Stimulated activated CD8-positive, alpha-beta memory T cell treated with anti-CD3 and anti-CD28 coated beads, Interleukin-15, amount 100 ng/mL, for 24 hours (primary cell): ENCODE measurements at regions not wholly inside any gene's neighbourhood (a gene's known extent, or its start where the extent isn't known, plus 50 kb on each side); places are given as distances from the start of the nearest gene placed in this dataset.

Experiments used
- DNase-seq: peaks from one replicate; pipeline ENCODE4 v3.0.0-alpha.2; 2020; ENCODE audit warnings: low read depth

DNA sequence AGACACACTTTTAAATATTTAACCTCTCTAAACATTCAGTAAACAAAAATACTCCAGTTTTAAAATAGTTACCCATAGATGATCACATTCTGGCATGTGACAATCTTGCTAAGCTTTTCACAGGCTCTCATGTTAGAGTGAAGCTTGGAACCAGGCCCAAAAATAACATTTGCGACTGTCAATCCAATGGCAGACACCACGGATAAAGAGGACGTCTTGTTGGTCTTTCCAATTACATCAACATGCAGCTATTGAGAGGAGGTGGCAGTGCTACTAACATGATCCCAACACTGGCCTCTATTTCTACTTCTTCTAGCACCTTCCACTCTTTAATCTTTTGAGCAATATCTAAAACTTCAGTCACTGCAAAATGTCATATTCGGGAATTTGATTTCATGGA is 970.8 kb upstream of the TENM3 start:
- no peak for DNase-seq

DNA sequence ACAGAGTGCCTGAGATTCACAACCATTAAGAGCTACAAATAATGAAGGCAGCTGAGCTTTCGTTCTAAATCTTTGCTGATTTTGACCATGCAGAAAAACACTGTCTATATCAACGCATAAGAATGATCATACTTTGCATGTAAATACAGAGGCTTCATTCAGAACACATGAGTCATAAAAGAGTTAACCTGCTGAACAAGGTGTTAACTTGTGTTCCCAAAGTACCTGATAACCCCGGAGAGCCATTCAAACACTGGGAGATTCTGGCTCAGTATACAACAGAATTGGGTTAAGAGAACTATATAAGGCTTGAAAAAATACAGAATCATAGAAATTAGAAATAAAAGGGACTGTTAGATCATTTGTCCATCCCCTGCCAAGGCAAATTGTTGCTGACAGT is 964.3 kb upstream of the TENM3 start:
- no peak for DNase-seq

DNA sequence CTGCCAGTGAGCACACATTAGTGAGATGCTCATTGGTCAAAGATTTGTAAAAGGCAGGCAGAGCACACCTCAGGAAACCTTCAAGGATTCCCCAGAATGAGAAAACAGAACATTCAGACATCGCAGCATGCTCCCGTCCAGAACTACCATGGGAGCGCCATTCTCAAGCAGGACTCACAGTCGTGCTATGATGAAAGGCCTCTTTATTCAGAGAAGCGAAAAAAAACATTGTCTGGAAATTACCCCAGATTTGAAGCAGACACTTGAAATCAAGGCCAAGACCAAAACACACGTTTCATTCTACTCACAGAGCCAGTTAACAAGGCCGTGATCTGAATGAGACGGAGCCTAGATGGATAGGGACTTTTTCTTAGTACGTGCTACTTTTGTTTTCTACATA is 961.8 kb upstream of the TENM3 start:
- no peak for DNase-seq

DNA sequence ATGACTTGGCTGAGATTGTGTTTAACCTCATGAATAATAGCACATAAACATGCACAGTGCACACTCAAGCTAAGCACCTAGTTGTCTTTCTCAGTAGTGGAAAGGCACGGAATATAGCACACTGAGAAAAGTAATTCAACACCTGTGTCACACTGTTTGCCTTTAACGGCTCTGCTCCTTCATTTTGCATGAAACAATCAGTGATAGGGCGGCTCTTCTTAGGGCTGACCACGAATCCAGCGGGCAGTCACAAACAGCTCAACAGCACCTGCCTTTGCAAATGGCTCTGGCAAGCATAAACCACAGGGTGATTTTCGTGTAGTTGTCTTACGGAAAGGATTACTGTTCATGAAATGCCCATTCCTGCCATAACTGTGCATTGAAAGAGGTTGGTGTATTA is 954.0 kb upstream of the TENM3 start:
- DNase-seq: no peak

DNA sequence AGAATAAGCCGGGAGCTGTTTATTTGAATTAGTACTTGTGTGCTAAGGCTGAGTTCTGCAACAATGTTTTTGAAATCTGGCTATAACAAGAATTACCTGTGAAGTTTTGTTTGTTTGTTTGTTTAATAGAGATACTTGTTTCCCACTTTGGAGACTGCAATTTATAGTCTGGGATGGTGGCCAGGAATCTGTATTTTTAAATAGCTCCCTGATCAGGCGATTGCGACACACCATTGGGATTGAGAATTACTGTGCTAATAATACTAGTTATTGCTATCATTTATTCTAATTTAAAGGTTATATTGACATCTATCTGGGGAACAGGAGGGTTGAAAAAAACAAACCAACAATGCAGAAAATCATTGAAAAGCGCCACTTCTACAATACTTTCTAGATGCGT is 951.6 kb upstream of the TENM3 start:
- no peak for DNase-seq

DNA sequence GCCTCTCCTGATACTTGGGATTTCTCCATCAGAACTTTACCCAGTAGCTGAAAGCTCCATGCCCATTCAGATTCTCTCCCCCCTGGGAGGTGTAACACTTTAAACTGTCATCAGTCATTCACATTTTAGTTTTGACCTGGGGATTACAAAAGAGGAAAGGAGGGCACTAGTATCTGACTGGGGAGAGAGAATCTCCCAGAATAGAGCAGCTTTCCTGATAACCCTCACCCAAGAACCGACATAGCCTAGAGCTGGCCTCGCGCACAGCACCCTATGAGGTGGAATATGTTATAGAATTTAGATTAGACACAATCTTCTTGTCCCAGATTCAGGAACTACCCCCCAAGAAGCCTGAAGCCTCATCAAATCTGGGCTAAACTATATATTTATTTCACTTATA is 950.2 kb upstream of the TENM3 start:
- no peak for DNase-seq

DNA sequence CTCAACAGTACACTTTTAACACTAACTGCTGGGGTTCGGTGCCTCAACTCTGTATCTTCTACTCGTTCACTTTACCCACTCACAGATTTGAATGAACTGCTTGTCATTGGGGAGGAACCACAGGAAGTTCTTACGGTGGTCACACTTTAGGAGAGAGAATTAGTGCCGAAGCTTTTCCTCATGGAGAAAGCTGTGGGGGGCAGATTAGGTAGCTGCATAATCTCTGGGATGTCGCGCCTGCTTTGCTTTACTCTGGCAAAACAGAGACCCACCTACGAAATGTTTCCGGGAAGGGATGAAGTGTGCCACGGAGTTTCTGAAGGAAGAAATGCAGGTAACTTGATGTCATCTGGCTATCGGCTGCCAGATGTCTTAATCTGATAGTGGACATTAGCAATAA is 949.7 kb upstream of the TENM3 start:
- DNase-seq: no peak

DNA sequence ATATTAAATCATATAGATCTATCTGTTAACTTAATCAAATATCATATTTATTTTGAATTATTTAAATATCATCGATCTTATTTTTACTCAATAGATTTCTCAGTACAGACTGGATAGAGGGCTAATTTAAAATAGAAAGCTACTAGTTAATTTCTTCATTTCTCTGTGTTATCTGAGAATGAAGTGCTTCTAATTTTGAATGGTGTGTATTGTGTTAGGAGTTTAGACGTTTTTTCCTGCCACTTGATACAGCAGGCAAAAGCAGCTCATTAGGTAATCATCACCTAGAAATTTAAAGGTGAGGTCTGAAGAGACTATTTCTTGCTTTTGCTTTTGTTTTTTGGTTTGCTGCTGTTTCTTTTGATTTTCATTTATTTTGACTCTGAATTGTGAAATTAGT is 948.8 kb upstream of the TENM3 start:
- no peak for DNase-seq

DNA sequence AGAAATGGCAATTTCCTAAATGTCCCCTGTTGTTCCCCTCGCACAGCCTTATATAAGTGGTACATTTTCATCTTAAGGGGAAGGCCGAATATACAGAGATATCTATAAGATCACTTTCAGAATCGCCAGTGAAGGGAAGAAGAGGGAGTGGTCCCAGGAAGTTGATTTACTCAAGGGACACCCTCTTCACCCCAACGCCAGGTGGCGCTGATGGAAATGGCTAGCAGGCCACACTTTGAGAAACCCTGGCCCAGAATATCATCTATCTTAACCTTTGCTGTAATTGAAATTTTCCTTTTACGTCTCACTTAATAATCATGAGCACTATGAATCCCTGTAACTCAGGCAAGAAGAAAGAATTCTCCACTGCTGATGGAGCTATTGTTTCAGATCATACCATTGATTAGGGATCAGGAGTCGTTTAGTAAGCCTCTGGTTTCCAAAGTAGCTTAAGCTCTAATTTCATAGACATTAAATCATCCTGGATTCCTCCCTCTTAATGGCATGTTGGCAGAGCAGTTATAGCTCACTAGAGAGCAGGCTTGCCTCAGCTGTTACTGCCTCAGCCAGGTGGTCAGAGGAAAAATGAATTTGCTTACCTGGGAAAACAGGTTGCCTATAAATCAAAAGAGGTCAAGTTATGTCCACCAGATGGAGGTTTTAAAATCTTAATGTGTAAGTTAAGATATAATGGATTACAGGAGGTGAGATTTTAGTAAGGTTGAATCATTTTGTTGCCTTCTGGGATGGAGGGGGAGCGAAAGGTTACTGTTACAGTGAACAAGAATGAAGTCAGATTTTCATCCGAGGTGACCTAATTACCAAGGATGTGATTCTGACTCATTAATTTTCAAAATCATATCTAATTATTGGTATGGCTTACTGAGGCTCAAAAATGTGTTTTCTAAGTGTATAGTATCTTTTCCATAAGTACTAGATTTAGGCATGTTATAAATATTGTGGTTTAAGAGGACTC is 941.2 kb upstream of the TENM3 start:
- DNase-seq: no peak

DNA sequence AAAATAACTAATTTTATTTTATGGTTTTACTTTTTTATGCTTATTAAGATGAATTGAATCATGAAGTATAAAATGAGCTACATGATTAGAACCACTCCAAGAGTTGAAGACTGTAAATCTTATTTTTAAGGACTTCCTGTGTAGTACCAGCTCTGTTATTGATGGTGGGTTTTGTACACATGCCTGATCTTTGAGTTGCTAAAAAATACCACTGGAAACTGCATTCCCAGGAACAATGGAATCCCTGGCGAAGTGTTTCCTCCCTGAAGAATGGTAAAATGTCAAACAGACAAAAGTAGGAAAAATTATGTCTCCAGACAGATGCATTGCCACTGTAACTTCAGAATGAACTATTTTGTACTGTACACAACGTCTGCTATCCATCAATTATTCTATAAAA is 935.4 kb upstream of the TENM3 start:
- DNase-seq: no peak

DNA sequence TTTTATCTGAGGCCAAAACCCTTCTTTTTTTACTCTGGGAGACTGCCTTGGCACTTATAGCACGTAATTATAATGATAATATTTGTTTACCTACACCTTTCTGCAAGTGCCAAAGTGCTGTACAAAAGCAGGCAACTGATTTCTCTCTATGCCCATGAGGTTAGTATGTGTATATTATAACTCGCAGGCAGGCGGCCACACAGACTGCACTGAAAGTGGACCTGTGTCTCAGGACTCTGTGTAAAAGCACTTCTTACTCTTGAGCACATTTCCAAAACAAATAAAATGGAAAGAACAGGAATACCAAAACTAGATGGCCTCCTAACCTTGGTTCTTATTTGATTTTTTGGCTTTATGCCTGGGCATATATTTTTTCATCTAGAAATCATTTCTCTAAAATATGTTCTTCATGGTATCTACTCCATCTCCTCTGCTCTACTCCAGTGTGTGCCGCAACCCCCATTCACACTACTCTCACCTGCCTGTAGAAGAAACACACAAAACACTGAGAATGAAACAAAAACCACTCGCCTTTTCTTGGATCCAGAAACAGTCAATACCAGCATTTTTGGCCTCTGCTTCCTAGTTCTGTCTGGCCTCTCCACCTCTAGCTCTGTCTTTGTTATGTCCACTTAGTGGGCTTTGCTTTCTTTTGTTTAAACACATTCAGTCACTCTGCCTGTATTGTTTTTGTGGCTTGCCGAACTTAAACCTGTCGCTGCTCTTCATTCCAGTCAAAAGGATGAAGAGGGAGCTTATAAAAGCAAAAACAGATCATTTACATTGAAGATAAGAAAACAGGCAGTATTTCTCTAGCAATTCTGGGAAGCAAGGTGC is 934.5 kb upstream of the TENM3 start:
- no peak for DNase-seq

DNA sequence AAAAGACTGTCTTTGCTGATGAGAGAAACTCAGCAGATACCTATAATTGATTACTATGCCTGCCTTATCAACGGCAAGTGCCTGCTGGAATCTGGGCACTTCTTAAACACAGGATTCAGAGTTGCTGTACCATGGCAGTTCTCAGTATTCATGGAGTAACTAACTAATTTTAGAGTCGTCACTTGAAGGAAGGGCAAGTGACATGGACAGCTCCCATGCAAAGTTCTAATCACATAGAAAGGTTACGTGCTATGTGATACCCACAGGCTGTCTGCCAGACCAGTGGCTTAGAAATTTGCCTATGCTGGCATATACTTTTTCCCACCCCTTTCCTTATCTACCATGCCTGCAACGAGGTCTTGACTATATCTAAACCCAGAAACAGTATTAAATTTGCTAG is 931.1 kb upstream of the TENM3 start:
- no peak for DNase-seq

DNA sequence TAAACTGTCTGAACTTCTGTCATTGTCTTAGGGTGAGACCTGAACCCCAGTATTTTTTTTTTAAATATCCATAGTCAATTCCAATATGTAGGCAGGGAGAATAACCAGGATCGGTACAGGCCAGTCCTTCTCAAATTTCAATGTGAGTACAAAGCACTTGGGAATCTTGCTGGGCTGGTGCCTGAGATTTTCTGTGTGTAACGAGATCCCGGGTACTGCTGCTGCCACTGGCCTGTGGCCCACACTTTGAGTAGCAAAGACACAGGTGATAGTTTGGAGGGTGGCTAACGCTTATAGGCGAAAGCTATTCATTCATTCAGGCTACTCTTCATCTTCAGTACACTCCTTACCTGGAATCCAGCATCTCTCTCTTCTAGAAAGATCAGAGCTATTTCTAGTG is 923.6 kb upstream of the TENM3 start:
- DNase-seq: no peak

DNA sequence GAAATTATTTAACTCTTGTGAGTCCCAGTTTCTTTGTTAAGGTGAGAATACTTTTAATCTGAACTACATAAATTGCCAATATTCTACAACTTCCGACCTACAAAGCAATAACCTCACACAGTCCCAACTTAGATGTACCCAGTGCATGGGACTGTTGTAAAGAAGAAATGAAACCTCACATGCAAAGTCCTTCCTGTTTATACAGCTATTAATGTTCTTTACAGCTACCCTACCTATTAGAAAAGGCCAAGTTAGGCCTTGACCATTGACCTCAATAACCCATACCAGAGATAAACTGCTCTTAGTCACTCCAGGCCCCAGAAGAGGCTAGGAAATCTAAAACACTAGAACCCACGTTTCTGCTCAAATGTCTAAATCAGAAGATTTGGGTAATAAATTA is 920.1 kb upstream of the TENM3 start:
- no peak for DNase-seq

DNA sequence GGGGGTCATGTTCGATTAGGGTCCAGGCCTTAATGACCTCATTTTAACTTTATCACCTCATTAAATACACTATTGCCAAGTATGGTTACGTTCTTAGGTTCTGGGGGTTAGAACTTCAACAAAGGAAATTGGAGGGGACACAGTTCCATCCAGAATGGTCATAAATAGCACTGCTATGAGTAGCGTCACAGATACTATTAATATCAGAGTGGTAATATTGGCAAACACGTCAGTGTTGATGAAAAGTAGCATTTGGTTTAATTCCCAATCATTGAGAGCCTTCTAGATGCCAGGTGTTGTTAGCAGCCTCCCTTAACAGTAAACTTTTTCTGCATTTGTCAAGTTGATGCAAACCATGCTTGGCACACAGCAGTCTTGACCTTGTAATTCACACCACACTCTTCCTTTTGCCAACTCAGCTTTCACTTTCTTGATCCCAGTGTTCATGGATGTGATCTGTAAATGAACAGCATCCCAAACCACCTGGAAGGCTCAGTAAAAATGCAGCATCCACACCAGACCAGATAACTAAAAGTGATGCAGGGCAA is 912.5 kb upstream of the TENM3 start:
- DNase-seq: no peak

DNA sequence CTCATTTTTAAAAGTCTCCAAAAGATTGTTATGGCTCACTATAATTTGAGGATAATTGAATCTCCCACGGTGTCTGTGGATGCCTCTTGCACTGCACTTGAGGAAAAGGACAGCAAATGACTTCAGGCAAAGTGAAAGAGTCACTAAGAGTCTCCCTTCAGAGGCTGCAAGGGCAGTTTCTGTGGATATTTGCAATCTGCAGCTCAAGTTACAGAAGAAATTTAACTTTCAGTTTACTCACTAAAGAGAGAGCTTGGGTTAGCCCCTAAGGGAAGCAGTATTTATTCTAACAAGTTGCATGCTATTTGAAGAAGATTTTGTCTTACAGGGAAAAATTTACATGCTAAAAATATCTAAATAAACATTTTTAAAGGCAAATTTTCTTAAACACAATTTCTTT is 912.0 kb upstream of the TENM3 start:
- DNase-seq: no peak

DNA sequence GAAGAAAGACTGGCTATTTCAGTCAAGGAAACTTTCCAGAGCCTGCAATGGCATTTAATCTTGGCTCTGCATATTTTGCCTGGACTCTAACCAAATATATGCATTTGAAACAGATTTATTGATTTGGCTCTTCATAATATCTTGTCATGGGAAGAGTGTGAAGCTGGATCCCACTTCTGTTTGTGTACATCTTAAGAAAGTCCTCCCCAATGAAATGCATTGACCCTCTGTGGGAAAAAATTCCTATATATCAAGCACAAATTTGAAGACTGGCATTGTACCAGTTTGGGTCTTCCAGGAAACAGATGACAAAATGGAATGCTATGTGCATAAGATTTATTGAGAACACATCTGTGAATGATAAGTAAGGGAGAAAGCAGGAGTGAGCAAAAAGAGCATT is 897.3 kb upstream of the TENM3 start:
- DNase-seq: no peak

DNA sequence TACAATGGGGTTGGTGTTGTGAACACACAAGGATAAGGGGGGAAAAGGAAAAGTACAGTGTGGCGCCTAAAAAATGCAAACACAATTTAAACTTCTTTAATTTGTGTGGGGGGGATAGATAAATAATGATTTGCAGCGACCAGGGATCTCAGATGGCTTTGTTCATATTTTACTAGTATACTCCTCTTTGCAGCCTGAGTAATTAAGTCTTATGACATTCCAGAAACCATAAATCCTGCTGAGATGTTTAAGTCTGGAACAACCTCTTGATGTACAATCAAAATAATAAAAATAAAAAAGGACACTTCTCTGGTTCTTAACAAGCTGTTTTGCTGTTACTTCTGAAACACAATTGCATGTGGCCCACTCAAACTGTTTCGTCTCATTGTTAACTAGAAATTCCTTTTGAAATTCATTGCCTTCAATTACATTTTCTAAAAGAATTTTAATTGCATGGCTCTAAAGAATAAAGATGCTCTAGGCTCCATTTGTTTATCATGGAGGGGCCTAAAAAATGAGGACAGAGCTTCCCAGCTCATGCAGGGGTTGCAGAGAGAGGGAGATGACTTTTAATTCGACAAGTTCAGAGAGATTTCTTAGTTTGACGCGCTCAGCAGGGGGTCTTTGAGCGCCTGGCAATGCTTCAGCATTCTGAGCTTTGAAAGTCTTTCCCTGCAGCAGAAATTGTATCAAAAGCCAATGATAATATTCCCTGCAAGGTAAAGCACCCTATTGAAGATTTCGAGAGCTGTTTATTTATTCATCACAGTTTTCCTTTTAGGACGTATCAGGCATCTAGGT is 892.4 kb upstream of the TENM3 start:
- no peak for DNase-seq

DNA sequence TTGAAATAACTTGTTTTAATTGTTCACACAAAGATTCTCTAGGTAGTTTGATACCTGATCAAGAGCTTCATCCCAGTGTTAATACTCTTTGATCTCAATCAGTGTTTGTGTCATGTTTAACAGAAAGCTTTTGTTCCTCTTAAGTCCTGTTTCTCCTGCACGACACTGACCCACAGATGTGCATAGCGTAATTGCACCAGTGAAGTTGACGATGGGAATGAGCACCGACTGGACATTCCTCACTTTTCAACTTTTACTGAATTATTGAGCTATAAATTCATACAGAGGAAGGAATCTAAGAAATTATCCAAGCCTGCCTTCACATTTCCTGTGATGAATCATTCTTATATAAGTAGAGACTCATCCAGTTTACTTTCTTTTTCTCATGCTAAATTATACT is 878.7 kb upstream of the TENM3 start:
- DNase-seq: no peak

DNA sequence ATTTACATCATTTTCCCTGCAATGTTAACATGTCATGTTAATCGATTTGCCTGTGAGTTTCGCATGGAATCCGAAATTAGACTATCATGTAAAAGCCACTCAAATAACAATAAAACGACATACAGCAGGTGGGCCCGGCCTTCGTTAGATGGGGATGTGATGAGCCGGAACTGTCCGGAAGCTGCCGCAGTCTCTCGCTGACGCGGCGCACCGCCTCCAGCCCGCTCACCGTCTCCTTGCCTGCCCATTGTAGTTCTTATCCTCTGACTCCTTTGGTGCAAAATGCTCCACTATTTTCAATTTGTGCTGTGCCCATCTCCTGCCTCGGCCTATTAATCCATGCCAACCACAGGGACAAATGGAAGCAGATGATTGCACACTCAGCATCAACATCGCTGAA is 877.5 kb upstream of the TENM3 start:
- no peak for DNase-seq

DNA sequence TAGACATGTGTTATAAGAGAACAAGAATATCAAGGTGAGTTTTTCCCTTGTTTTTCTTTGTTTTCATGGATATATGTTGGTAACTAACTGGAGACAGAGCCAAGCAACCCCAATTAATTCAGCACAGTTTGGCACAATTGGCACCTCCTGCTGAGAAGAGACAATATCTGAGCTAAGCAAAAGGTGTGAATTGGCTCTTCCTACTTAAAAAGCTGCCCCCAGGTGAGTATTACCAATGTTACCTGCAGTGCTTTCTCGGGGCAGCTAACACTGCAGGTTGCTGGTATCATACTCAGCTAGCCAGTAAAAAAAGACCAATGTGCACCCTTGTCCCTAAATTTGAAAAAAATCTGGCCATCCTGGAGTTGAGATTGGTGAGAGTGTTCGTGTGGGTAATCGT is 871.2 kb upstream of the TENM3 start:
- no peak for DNase-seq

DNA sequence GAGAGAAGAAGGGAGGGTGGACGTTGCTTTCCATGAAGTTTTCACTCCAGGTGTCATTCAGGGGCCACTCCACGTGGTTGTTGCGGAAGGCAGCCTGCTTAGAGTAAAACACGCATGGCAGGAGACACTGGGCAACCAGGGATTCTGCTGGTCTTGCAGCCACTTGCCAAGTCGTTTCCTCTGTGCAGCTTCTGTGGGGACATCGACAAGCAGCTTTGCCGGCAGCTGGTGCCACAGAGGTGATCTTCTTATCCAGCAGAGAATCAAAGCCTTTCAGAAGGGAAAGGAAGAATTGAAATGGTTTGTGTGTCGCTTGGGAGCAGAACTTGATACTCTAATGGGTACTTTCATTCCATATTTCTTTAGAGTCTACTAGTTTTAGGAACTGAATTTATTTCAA is 867.1 kb upstream of the TENM3 start:
- DNase-seq: no peak
